DOHH2 (cell line): ENCODE measurements at regions not wholly inside any gene's neighbourhood (a gene's known extent, or its start where the extent isn't known, plus 50 kb on each side); places are given as distances from the start of the nearest gene placed in this dataset.

Experiments used
- H3F3A ChIP-seq: fragments of 200-600 bp; sonication (generic), shearing (Covaris generic); 2 replicates; pipeline ENCODE4 v1.6.0; 2016; ENCODE audit warnings: antibody characterized with exemption, mild to moderate bottlenecking; ENCODE audit not compliant: control insufficient read depth, insufficient read depth
- H3K27ac ChIP-seq: fragments of 200-600 bp; sonication (generic); 2 replicates; pipeline ENCODE4 v1.5.1; 2014; ENCODE audit warnings: low read depth, mild to moderate bottlenecking, low read length, moderate library complexity
- H3K27me3 ChIP-seq: fragments of 200-600 bp; sonication (generic); 2 replicates; pipeline ENCODE4 v1.6.1; 2014; ENCODE audit warnings: mild to moderate bottlenecking, low read length, mixed read lengths; ENCODE audit not compliant: control insufficient read depth
- H3K36me3 ChIP-seq: fragments of 200-600 bp; sonication (generic); 2 replicates; pipeline ENCODE4 v1.6.1; 2014; ENCODE audit warnings: mild to moderate bottlenecking, low read length, moderate library complexity, mixed read lengths; ENCODE audit not compliant: control insufficient read depth
- H3K4me1 ChIP-seq: fragments of 200-600 bp; sonication (generic); 2 replicates; pipeline ENCODE4 v1.6.1; 2014; ENCODE audit warnings: mild to moderate bottlenecking, low read length, mixed read lengths; ENCODE audit not compliant: control insufficient read depth
- H3K4me2 ChIP-seq: fragments of 200-600 bp; sonication (generic); 2 replicates; pipeline ENCODE4 v1.6.0; 2014; ENCODE audit warnings: mild to moderate bottlenecking, low read length, moderate library complexity
- H3K4me3 ChIP-seq: fragments of 200-600 bp; sonication (generic); 2 replicates; pipeline ENCODE4 v1.5.1; 2014; ENCODE audit warnings: mild to moderate bottlenecking, low read length, mixed read lengths
- H3K79me2 ChIP-seq: fragments of 200-600 bp; sonication (generic); 2 replicates; pipeline ENCODE4 v1.6.1; 2014; ENCODE audit warnings: mild to moderate bottlenecking, low read length, mixed read lengths; ENCODE audit not compliant: control insufficient read depth
- H3K9me2 ChIP-seq: fragments of 200-600 bp; sonication (generic); replicated peaks from 2 replicates; pipeline ENCODE4 v1.6.1; 2014; ENCODE audit warnings: mild to moderate bottlenecking, low read length, mixed read lengths; ENCODE audit not compliant: control insufficient read depth
- H3K9me3 ChIP-seq: fragments of 200-600 bp; sonication (generic); 2 replicates; pipeline ENCODE4 v1.6.1; 2014; ENCODE audit warnings: antibody characterized with exemption, low read length, mixed read lengths; ENCODE audit not compliant: control insufficient read depth, insufficient read depth
- H4K20me1 ChIP-seq: fragments of 200-600 bp; sonication (generic); 2 replicates; pipeline ENCODE4 v1.6.0; 2014; ENCODE audit warnings: low read depth, mild to moderate bottlenecking, antibody characterized with exemption, low read length, moderate library complexity; ENCODE audit not compliant: control insufficient read depth, insufficient read depth
- CTCF ChIP-seq: fragments of 200-600 bp; sonication (generic); IDR thresholded peaks from one replicate; pipeline ENCODE4 v1.5.1; 2014; ENCODE audit warnings: antibody characterized with exemption, mild to moderate bottlenecking, low read depth, low read length; ENCODE audit not compliant: poor library complexity, severe bottlenecking
- EZH2phosphoT487 ChIP-seq: fragments of 200-600 bp; sonication (generic); IDR thresholded peaks from 2 replicates; pipeline ENCODE4 v1.6.1; 2017; ENCODE audit warnings: borderline replicate concordance, mild to moderate bottlenecking, antibody characterized with exemption, low read length, moderate library complexity, mixed read lengths

GRCh38 chr4:153114771-153115321 lies 89.4 kb upstream of the TRIM2 start:
- H4K20me1 ChIP-seq = no peaks in the 10 kb centered on the region
- H3K79me2 ChIP-seq = no peaks in the 10 kb centered on the region
- no peak overlapping the region for H3K27ac ChIP-seq
- no peak overlapping the region for H3K4me2 ChIP-seq
- no peaks in the 10 kb centered on the region for H3K4me1 ChIP-seq
- TF ChIP-seq CTCF (no peak), EZH2phosphoT487 (no peak)
- no peaks in the 10 kb centered on the region for H3K9me3 ChIP-seq
- no peaks in the 10 kb centered on the region for H3F3A ChIP-seq
- no peaks in the 10 kb centered on the region for H3K36me3 ChIP-seq
- no peak overlapping the region for H3K4me3 ChIP-seq
- H3K9me2 ChIP-seq = no peaks in the 10 kb centered on the region
- H3K27me3 ChIP-seq = peaks cover 62% of the 10 kb centered on the region

- H3K4me3 ChIP-seq = no peak overlapping the region
- no peaks in the 10 kb centered on the region for H3K36me3 ChIP-seq
- TF ChIP-seq CTCF (no peak), EZH2phosphoT487 (no peak)
- no peaks in the 10 kb centered on the region for H3K9me3 ChIP-seq
- H3K9me2 ChIP-seq = no peaks in the 10 kb centered on the region
- H3F3A ChIP-seq = no peaks in the 10 kb centered on the region
- no peaks in the 10 kb centered on the region for H4K20me1 ChIP-seq
- H3K79me2 ChIP-seq = no peaks in the 10 kb centered on the region
- no peak overlapping the region for H3K4me2 ChIP-seq
- peaks cover 55% of the 10 kb centered on the region for H3K27me3 ChIP-seq
- H3K4me1 ChIP-seq = no peaks in the 10 kb centered on the region
- no peak overlapping the region for H3K27ac ChIP-seq
Observed at GRCh38 chr4:153115322-153116290, 88.6 kb upstream of the TRIM2 start.

- H3K4me3 ChIP-seq = no peak overlapping the region
- no peak overlapping the region for H3K27ac ChIP-seq
- no peak overlapping the region for H3K4me2 ChIP-seq
- H3K9me2 ChIP-seq = no peaks in the 10 kb centered on the region
- TF ChIP-seq EZH2phosphoT487 = no peak
- no peak for TF ChIP-seq CTCF
- no peaks in the 10 kb centered on the region for H4K20me1 ChIP-seq
- no peaks in the 10 kb centered on the region for H3K4me1 ChIP-seq
- H3K79me2 ChIP-seq = no peaks in the 10 kb centered on the region
- no peaks in the 10 kb centered on the region for H3K36me3 ChIP-seq
- peaks cover 48% of the 10 kb centered on the region for H3K27me3 ChIP-seq
- no peaks in the 10 kb centered on the region for H3K9me3 ChIP-seq
- H3F3A ChIP-seq = no peaks in the 10 kb centered on the region
Observed at GRCh38 chr4:153116291-153116680, 88.0 kb upstream of the TRIM2 start.
